ENCODE measurements at regions not wholly inside any gene's neighbourhood (a gene's known extent, or its start where the extent isn't known, plus 50 kb on each side); places are given as distances from the start of the nearest gene placed in this dataset.

- Mint-ChIP-seq H3K4me1 (ENCODE audit: low read depth, unreplicated experiment) (no peaks in the 10 kb centered on the region), H3K9me3 (ENCODE audit: unreplicated experiment) (no peaks in the 10 kb centered on the region)
- H2AFZ ChIP-seq (ENCODE audit: low read depth, low read length), result no peak overlapping the region
Observed at GRCh38 chr12:97082029-97082428, 175.0 kb downstream of the NEDD1 start.

DNA sequence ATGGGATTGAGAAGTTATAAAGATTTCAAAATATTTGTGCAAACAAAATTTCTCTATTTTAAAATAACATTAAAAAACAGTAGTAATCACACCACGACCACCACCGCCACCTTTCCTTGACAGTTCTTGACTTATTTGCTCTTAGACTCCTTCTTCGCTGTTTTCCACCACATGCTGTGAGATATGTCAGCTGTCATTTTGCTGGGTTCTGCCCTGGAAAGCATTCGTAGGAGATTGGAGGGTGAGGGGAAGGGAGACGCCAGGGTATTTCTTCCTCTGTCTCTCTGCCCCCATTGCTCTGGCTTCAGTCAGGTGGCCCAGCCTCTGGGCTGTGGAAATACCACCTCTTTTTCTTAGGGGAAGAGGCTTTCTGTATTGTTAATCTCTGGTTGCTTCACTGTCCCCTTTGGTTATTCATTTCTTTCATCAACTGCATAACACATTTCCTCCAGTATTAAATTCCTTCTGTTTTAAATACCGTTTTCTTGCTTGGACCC, 186.2 kb downstream of the NEDD1 start:
- Histone ChIP-seq H3K4me1 (ENCODE audit: insufficient read depth, low read length) (no peaks in the 10 kb centered on the region), H3K27me3 (ENCODE audit: insufficient read depth, low read length) (no peaks in the 10 kb centered on the region), H3K9me3 (ENCODE audit: insufficient read depth, low read depth, low read length) (no peaks in the 10 kb centered on the region), H3K9ac (ENCODE audit: low read length) (no peak overlapping the region), H3K36me3 (ENCODE audit: insufficient read depth, low read length) (no peaks in the 10 kb centered on the region), H3K4me2 (ENCODE audit: low read length) (no peak overlapping the region), H3K79me2 (ENCODE audit: insufficient read depth, low read length) (no peaks in the 10 kb centered on the region), H2AFZ (ENCODE audit: low read depth, low read length) (no peak overlapping the region), H3K4me3 (ENCODE audit: insufficient read depth, low read depth, low read length) (no peak overlapping the region), H3K27ac (ENCODE audit: low read depth, low read length) (no peak overlapping the region), H4K20me1 (ENCODE audit: insufficient read depth, low read length) (no peaks in the 10 kb centered on the region)
- H3K27ac Mint-ChIP-seq (ENCODE audit: unreplicated experiment), result no peak overlapping the region
- no peaks in the 10 kb centered on the region for H3K4me1 Mint-ChIP-seq (ENCODE audit: low read depth, unreplicated experiment)
- no peak for DNase-seq (ENCODE audit: low read depth)
- H3K36me3 Mint-ChIP-seq (ENCODE audit: low read depth, unreplicated experiment), result no peaks in the 10 kb centered on the region
- H3K27me3 Mint-ChIP-seq (ENCODE audit: low read depth, unreplicated experiment), result no peaks in the 10 kb centered on the region
- TF ChIP-seq, protein P1, sequence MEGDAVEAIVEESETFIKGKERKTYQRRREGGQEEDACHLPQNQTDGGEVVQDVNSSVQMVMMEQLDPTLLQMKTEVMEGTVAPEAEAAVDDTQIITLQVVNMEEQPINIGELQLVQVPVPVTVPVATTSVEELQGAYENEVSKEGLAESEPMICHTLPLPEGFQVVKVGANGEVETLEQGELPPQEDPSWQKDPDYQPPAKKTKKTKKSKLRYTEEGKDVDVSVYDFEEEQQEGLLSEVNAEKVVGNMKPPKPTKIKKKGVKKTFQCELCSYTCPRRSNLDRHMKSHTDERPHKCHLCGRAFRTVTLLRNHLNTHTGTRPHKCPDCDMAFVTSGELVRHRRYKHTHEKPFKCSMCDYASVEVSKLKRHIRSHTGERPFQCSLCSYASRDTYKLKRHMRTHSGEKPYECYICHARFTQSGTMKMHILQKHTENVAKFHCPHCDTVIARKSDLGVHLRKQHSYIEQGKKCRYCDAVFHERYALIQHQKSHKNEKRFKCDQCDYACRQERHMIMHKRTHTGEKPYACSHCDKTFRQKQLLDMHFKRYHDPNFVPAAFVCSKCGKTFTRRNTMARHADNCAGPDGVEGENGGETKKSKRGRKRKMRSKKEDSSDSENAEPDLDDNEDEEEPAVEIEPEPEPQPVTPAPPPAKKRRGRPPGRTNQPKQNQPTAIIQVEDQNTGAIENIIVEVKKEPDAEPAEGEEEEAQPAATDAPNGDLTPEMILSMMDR (IDR thresholded peaks at IDR 0.05; ENCODE audit: insufficient read depth, low read depth, low read length), result no peak
- TF ChIP-seq EZH2 (IDR thresholded peaks at IDR 0.05; ENCODE audit: insufficient read depth, low read length), result no peak
- no peak overlapping the region for H3K4me3 Mint-ChIP-seq (ENCODE audit: unreplicated experiment)
- FAIRE-seq, result no peak
- no peaks in the 10 kb centered on the region for H3K9me3 Mint-ChIP-seq (ENCODE audit: unreplicated experiment)

More at GRCh38 chr12:97082029-97082428, 175.0 kb downstream of the NEDD1 start:
- no peaks in the 10 kb centered on the region for H3K36me3 ChIP-seq (ENCODE audit: insufficient read depth, low read length)
- Mint-ChIP-seq H3K27me3 (ENCODE audit: low read depth, unreplicated experiment) (no peaks in the 10 kb centered on the region), H3K4me3 (ENCODE audit: unreplicated experiment) (no peak overlapping the region), H3K27ac (ENCODE audit: unreplicated experiment) (no peak overlapping the region), H3K36me3 (ENCODE audit: low read depth, unreplicated experiment) (no peaks in the 10 kb centered on the region)
- FAIRE-seq (no peak), DNase-seq (ENCODE audit: low read depth) (no peak)
- H3K4me2 ChIP-seq (ENCODE audit: low read length), result no peak overlapping the region
- H3K4me1 ChIP-seq (ENCODE audit: insufficient read depth, low read length), result no peaks in the 10 kb centered on the region
- H3K4me3 ChIP-seq (ENCODE audit: insufficient read depth, low read depth, low read length), result no peak overlapping the region
- no peaks in the 10 kb centered on the region for H3K27me3 ChIP-seq (ENCODE audit: insufficient read depth, low read length)
- no peaks in the 10 kb centered on the region for H3K79me2 ChIP-seq (ENCODE audit: insufficient read depth, low read length)
- no peaks in the 10 kb centered on the region for H4K20me1 ChIP-seq (ENCODE audit: insufficient read depth, low read length)
- no peak for TF ChIP-seq EZH2 (IDR thresholded peaks at IDR 0.05; ENCODE audit: insufficient read depth, low read length)
- TF ChIP-seq, protein P1 (IDR thresholded peaks at IDR 0.05; ENCODE audit: insufficient read depth, low read depth, low read length), result no peak
- no peak overlapping the region for H3K27ac ChIP-seq (ENCODE audit: low read depth, low read length)
- H3K9me3 ChIP-seq (ENCODE audit: insufficient read depth, low read depth, low read length), result no peaks in the 10 kb centered on the region
- no peak overlapping the region for H3K9ac ChIP-seq (ENCODE audit: low read length)

DNA sequence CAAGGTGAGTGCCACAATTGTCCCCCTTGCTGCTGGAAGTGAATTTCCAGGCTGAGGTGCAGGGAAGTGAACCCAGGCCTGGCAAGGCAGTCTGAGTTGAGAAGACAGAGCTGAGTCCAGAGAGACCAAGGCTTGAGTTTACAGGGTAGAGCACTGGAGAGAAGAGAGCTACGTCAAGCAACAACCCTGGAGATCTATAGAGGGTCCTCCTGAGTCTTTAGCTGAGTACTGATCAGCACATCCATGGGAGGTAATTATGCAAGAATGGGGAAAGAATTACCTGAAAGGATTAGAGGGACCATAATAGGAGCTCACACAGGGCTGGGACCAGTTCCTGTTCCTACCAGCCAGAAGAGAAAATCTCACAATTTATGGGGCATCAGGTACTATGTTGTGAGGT, 190.7 kb downstream of the NEDD1 start:
- TF ChIP-seq, protein P1 (IDR thresholded peaks at IDR 0.05; ENCODE audit: insufficient read depth, low read depth, low read length), result no peak
- TF ChIP-seq EZH2 (IDR thresholded peaks at IDR 0.05; ENCODE audit: insufficient read depth, low read length), result no peak
- H3K4me1 Mint-ChIP-seq (ENCODE audit: low read depth, unreplicated experiment), result no peaks in the 10 kb centered on the region
- Histone ChIP-seq H3K9ac (ENCODE audit: low read length) (no peak overlapping the region), H3K4me3 (ENCODE audit: insufficient read depth, low read depth, low read length) (no peak overlapping the region), H3K36me3 (ENCODE audit: insufficient read depth, low read length) (no peaks in the 10 kb centered on the region), H3K79me2 (ENCODE audit: insufficient read depth, low read length) (no peaks in the 10 kb centered on the region), H4K20me1 (ENCODE audit: insufficient read depth, low read length) (no peaks in the 10 kb centered on the region), H3K4me2 (ENCODE audit: low read length) (no peak overlapping the region), H3K27me3 (ENCODE audit: insufficient read depth, low read length) (no peaks in the 10 kb centered on the region), H2AFZ (ENCODE audit: low read depth, low read length) (no peak overlapping the region), H3K4me1 (ENCODE audit: insufficient read depth, low read length) (no peaks in the 10 kb centered on the region), H3K9me3 (ENCODE audit: insufficient read depth, low read depth, low read length) (no peaks in the 10 kb centered on the region), H3K27ac (ENCODE audit: low read depth, low read length) (no peak overlapping the region)
- FAIRE-seq (no peak), DNase-seq (ENCODE audit: low read depth) (no peak)
- H3K36me3 Mint-ChIP-seq (ENCODE audit: low read depth, unreplicated experiment), result no peaks in the 10 kb centered on the region
- H3K4me3 Mint-ChIP-seq (ENCODE audit: unreplicated experiment), result no peak overlapping the region
- no peaks in the 10 kb centered on the region for H3K27me3 Mint-ChIP-seq (ENCODE audit: low read depth, unreplicated experiment)
- H3K27ac Mint-ChIP-seq (ENCODE audit: unreplicated experiment), result no peak overlapping the region
- peaks cover 3% of the 10 kb centered on the region for H3K9me3 Mint-ChIP-seq (ENCODE audit: unreplicated experiment)
